GM12873 (cell line): ENCODE measurements at regions not wholly inside any gene's neighbourhood (a gene's known extent, or its start where the extent isn't known, plus 50 kb on each side); places are given as distances from the start of the nearest gene placed in this dataset.

Source experiments
- TF ChIP-seq, protein P1 (sequence below): IDR thresholded peaks from 2 replicates; pipeline ENCODE4 v1.5.1; 2012; ENCODE audit warnings: low read depth, mild to moderate bottlenecking, moderate library complexity, low read length, control low read depth; ENCODE audit not compliant: insufficient read depth; ENCODE audit errors: missing control alignments

- TF ChIP-seq, protein P1, sequence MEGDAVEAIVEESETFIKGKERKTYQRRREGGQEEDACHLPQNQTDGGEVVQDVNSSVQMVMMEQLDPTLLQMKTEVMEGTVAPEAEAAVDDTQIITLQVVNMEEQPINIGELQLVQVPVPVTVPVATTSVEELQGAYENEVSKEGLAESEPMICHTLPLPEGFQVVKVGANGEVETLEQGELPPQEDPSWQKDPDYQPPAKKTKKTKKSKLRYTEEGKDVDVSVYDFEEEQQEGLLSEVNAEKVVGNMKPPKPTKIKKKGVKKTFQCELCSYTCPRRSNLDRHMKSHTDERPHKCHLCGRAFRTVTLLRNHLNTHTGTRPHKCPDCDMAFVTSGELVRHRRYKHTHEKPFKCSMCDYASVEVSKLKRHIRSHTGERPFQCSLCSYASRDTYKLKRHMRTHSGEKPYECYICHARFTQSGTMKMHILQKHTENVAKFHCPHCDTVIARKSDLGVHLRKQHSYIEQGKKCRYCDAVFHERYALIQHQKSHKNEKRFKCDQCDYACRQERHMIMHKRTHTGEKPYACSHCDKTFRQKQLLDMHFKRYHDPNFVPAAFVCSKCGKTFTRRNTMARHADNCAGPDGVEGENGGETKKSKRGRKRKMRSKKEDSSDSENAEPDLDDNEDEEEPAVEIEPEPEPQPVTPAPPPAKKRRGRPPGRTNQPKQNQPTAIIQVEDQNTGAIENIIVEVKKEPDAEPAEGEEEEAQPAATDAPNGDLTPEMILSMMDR, result no peak
Observed at GRCh38 chr4:30264465-30264864, 455.7 kb upstream of the PCDH7 start.

DNA sequence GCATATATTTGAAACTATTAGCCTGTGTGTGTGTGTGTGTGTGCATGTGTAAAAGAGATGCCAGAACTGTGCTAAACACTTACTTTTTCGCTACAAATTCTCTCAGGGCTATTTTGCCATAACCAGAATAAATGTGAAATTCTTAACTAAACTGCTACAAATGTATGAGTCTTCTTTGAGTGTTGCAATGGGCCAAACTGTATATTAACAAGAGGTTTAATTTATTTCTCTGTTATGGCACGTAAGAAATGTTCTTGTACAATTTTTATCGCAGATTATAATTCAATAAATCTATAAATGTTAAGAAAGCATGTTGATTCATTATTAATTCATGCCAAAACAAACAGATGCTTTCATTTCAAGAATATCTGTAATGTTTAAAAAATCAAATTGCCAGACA lies 454.5 kb upstream of the PCDH7 start:
- TF ChIP-seq, protein P1, result no peak

- TF ChIP-seq, protein P1, result no peak
Observed at GRCh38 chr4:30268370-30268769, 451.8 kb upstream of the PCDH7 start.

DNA sequence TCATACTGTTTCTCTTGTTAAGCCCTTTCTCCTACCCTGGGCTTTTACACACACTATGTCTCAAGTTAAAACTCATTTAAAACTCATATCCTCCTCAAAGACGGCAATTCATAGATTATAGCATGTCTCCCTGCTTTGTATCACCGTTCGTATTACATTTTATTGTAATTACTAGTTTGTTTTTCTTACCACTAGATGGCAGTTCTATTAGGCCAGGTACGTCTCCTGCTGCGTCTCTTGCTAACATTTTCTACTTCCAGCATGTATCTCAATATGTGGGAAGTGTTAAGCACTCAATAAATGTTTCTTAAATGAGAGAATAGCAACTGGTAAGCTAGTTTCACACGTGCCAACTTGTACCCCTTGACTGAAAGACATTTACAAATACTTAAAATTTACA lies 450.3 kb upstream of the PCDH7 start:
- TF ChIP-seq, protein P1, result peak; percentile 22

- TF ChIP-seq, protein P1, result no peak
Observed at GRCh38 chr4:30281986-30282385, 438.2 kb upstream of the PCDH7 start.

GRCh38 chr4:30283336-30283735 lies 436.8 kb upstream of the PCDH7 start:
- TF ChIP-seq, protein P1, result no peak

- TF ChIP-seq, protein P1, result no peak
Observed at GRCh38 chr4:30294295-30294694, 425.9 kb upstream of the PCDH7 start.
